Fibroblast of mammary gland (primary cell): ENCODE measurements at regions not wholly inside any gene's neighbourhood (a gene's known extent, or its start where the extent isn't known, plus 50 kb on each side); places are given as distances from the start of the nearest gene placed in this dataset.
A peak's percentile ranks its signal among the peaks of the same experiment; 100 is the strongest.

Experiments used
- DNase-seq: peaks from one replicate; pipeline ENCODE4 v3.0.0-alpha.2; 2010; ENCODE audit warnings: low read depth
- H3K4me3 ChIP-seq: 2 replicates; pipeline ENCODE4 v1.5.1; 2011; ENCODE audit warnings: low read depth, mild to moderate bottlenecking, low read length, moderate library complexity; ENCODE audit not compliant: control insufficient read depth
- CTCF ChIP-seq: conservative IDR thresholded peaks from 2 replicates; pipeline ENCODE4 v1.5.1; 2011; ENCODE audit warnings: low read depth, low read length, inconsistent platforms; ENCODE audit not compliant: control insufficient read depth, insufficient read depth

- TF ChIP-seq CTCF = no peak
- H3K4me3 ChIP-seq = no peak overlapping the region
- no peak for DNase-seq
These were observed 158.7 kb upstream of the LRIG3 start for GRCh38 chr12:59079002-59079401.

- no peak for TF ChIP-seq CTCF
- no peak for DNase-seq
- H3K4me3 ChIP-seq = no peak overlapping the region
These were observed 157.5 kb upstream of the LRIG3 start for GRCh38 chr12:59077575-59078426.

- TF ChIP-seq CTCF = no peak
- H3K4me3 ChIP-seq = no peak overlapping the region
- DNase-seq = no peak
These were observed 156.8 kb upstream of the LRIG3 start for GRCh38 chr12:59077153-59077552.

GRCh38 chr12:59076622-59077021 is 156.3 kb upstream of the LRIG3 start:
- no peak overlapping the region for H3K4me3 ChIP-seq
- DNase-seq = no peak
- no peak for TF ChIP-seq CTCF

GRCh38 chr12:59075968-59076490 is 155.7 kb upstream of the LRIG3 start:
- H3K4me3 ChIP-seq = no peak overlapping the region
- TF ChIP-seq CTCF = peak; percentile 4
- DNase-seq = no peak

GRCh38 chr12:59075141-59075540 is 154.8 kb upstream of the LRIG3 start:
- DNase-seq = no peak
- no peak overlapping the region for H3K4me3 ChIP-seq
- TF ChIP-seq CTCF = no peak
